SIG-M5 treated with dmso at 0.1 percent for 504 hours (cell line): ENCODE measurements at regions not wholly inside any gene's neighbourhood (a gene's known extent, or its start where the extent isn't known, plus 50 kb on each side); places are given as distances from the start of the nearest gene placed in this dataset.

ENCODE experiments used
- DNase-seq: peaks from one replicate; lab custom pipeline; 2025; ENCODE audit not compliant: unreplicated experiment; lab: John Stamatoyannopoulos, UW

DNA sequence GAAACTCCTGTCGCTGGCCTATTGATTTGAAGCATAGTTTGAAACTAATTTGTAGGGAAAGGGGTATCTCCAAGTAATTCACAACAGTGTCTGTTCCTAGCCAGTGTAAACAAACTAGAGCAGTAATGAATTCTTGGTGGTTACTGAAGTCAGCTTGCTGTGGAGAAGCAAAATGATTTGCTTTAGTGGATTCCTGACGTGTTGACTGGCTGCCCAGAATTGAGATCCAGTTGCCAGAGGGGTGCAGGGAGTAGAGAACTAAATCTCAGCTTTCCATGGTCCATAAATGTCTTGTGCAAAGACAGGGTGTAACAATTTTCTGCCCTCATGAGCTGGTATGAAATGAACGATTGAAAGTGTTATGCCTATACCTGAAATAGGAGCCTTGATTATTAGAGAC, 382.5 kb upstream of the KIRREL3 start:
- DNase-seq = no peak

DNA sequence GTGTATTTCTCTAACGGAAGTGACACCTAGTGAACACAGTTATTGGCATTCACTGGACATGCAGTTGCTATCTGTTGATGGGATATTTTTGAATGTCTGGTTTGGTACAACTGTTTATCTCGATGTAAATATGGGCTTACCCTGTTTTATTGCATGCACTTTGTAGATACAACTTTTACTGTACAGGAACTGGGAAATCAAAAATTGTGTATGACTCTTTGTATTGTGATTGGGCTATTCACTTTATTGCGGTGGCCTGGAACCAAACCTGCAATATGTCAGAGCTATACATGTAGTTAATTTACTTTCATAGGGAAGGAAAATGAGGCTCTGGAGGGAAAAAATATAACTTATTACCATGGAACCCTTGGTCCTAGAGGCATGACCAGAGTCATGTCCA, 380.7 kb upstream of the KIRREL3 start:
- no peak for DNase-seq

DNA sequence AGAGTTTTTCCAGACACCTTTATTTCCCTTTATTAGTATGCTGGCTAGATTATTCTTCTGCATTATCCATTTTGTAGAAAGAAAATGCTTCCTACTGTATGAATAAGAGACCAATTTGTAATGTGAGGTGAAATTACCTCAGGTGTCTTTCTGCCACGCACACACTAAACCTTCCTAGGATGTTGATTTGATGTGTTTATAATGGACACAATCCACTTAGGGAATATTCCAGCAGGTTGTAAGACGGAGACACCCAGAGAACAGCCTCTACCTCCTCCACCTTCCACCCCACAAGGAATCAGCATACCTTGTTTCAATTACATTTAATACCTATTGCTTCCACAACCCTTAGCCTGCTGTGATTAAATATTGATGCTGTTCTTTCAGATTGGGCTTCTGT, 379.1 kb upstream of the KIRREL3 start:
- no peak for DNase-seq

DNA sequence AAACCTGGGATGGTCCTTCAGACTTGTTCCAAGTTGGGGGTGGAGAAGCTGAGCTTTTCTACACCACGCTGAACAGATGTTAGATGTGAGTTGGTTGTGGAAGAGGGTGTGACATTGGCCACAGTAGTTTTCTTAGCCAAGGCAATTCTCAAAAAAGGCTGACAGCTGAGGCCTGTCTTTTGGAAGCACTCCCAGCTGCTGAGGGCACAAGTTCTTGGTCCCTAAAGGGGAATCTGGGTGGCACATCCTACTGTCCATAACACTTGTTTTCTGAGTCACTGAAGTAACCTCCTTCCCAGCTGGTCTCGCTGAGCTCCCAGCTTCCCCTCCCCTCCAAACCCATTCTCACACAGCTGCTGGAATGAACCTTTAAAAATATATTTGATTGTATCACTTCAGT, 375.7 kb upstream of the KIRREL3 start:
- no peak for DNase-seq

DNA sequence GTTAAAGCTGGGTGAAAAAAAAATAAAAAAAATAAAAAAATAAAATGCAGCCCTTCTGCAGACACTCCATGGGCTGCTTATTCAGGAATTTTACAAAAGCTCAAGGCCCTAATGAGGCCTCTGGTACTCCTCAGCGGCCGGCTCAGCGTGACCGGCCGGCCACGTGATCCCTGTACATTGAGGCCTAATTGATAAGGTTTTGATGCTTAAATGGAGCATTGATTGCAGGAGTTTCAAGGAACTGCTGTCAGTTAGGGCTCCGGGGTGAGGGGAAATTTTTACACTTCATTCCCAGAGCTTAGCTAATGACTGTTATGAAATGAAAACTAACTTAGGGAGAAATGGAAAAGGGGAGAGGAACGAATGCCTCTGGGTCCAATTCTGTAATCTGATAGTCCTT, 368.8 kb upstream of the KIRREL3 start:
- no peak for DNase-seq

DNA sequence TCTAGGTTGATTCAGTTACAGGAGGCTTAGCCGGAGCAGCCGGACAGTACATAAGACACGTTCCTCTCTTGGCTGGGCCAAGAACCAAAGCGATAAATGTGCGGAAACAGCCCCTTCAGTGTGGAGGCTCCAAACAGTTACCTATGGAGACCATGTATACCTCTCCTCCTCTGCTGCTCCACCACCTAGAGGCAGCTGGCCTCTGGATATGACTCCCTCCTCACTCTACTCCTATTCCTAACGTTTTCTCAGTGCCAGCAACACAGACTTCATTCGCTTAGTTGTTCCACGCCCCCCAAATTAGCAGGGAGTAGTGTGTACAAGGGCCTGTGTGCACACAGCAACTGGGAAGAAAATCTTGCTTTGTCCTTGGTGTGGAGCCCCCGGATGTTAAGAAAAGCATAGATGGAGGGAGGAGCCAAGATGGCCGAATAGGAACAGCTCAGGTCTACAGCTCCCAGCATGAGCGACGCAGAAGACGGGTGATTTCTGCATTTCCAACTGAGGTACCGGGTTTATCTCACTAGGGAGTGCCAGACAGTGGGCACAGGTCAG, 362.3 kb upstream of the KIRREL3 start:
- no peak for DNase-seq

DNA sequence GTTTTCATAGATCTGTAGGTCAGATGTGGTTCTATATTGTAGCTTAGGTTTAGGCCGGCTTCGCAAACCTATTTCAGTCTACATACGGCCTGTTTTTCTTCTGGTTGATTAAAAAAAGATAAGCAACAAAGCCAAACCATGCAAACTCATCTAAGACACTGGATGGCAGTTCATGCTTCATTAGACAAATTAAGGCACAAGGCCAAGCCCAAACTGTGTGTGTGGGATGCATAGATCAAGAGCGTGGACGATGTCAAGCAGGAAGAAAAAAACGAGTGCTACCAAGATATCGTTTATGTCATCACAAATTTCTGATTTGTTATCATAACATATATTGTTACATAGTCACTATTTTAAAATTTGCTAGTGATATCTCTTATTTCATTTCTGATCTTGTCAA, 357.6 kb upstream of the KIRREL3 start:
- no peak for DNase-seq

DNA sequence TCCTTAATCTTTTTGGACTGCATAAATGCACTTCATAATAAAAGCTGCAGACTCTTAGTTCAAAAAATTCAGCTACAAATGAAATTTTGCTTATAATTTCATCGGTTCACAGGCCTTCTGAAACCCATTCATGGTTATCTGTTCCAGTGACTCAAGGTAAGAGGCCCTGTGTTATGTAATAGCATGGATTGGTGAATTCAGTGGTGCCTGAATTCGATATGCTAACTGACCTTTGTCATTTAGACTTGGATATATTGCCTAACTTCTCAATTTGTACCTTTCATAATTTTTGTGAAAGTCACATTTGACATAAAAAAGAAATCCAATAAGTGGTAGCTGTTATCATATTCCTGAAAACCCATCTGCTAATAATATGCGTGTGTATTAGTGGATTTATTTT, 349.9 kb upstream of the KIRREL3 start:
- DNase-seq = no peak

DNA sequence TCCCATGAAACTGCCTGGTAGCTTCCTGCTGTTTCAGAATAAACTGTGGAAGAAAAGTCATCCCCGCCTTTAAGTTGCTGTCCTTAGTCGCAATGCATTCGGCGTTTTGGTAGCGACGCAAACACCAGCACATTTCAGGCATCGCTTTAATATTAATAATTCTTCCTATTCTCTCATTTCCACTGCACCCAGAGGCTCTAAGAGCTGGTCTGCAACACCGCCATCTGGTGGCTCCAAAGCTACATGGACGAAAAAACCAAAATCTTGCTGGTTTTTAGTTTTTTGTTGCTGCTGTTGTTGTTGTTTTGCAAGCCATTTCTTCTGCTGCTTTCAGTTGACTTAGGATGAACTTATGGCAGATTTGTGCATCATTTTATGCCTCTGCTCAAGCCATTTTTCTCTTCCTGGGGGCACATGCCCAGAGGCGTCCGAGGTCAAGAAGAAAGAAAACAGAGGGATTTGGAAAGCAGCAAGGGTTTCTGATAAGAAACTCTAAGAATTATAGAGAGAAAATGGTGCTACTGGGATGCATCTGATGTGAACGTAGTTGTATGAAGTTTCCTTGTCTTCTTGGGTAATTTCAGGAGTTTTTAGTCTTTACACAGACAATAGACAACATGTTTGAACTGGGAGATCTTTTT, 345.4 kb upstream of the KIRREL3 start:
- peak; percentile 22 for DNase-seq

DNA sequence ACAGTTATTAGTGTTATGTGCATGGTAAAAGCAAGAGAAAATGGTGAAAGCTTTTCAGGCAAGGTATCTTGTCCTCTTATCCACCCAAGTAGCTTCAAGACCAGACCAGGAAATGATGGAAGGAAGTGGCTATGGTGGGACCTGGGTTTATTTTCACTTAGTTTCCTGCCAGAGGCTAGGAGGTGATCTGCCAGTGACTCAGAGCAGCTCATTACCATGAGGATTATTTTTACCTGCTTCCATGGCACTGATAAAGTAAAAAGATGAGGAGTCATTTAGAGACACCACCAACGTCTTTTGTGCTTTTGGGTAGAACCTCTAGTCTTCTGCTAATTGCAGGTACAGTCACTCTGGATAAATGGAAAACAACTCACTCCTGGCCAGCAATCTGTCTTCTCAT, 339.9 kb upstream of the KIRREL3 start:
- no peak for DNase-seq

DNA sequence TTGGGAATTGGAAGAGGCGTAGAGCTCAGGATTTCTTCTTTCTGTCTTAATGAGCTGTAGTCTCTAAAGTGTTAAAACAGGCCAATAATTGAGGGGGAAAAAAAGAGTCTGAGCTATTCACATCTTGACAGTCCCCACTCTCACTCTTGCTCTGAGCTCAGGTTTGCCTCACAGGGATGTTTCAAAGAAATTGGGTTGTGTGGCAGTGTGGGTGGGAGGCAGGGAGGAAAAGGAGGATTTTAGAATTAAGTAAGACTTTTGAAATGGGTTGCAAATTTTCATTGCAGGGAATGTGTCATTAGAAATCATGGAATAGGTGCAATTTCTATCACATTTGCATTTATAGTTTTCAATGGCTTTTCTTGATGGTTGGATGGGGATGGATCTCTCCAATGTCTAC, 338.8 kb upstream of the KIRREL3 start:
- DNase-seq = no peak

DNA sequence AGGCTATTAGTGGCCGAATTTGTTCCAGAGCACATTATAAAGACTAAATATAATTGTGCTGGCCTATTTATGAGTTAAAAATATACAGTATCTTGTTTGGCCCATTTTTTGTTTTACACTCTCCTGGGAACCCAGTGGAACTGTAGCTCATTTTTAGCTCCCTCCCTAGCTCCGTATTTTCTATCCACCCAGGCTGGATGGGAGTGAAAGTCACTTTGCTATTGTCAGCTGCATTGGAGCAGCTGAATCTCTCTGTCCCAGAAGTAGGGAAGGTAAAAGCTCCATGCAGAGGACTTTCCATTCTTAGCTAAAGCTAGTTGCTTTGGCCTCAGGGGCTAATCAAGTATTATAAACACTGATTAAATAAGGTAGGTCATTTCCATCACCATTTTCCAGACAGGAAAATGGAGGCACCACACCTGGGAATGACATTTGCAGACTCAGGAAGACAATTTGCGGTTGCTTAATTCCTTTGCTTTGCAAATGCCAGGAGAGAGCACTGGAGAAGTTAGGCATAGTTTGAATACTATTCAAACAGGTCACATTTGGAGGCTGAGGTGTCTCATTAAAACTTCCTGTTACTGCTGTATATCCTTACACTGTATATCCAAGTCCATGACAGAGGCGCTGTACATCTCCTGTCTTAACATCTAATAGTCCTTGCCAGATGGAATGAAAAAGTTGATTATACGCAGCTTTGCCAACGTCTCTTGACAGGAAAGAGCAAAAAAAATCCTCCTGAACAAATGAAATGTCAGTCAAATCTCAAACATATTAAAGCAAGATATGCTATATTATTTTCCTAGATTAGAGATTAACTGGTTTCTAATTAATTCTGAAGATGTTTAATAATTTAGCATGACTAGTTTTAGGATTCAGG, 338.1 kb upstream of the KIRREL3 start:
- DNase-seq = no peak

DNA sequence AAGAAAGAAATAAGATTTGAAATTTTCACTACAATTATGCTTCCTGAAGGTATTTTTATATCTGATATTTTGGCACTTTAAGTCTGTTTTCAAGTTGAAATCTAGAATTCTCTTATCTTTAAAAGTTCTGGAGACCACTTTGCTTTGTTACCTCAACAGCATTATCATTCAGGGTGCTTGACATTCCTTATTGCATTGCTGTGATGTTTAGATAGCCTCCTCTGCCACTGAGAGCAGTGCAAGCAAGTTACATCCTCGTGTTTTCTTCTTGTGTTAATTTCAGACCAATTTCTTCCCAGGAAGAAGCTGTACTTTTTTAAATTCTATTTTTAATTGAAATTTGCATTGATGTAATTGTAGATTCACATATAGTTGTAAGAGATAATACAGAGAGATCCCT, 333.9 kb upstream of the KIRREL3 start:
- DNase-seq = no peak

DNA sequence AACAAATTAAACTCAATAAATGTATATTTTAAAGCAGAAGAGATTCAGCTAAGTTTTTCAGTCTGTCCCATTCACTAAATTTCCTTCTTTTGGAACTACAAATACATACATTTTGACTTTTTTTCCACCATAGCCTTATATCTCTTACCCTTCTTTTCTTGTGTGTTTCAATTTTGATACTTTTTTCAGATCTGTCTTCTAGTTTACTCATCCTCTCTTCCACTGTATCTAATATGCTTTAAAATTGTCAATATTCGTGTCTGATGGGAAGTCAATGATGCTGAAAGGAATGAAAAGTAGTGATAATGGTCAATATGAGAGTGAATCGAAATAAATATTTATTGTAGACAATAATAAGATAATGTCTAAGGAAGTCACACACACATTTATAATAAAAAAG, 332.3 kb upstream of the KIRREL3 start:
- DNase-seq = no peak

DNA sequence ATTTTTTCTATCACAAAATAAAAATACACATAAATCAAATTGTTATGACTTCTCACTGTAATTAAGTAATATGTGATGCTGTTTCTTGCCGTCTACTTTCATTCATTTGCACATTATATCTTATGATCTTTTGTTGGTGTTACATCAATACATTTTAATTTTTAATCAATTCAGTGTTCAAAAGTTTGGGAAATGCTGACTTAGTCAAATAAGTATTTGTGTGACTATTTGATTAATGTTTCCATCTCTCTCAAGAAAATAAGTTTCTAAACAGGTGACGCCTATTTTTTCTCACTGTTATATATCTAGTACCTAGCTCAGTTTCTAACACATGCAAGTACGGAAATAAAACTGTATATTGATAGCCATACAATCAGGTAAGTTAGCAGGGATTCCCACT, 329.5 kb upstream of the KIRREL3 start:
- no peak for DNase-seq

DNA sequence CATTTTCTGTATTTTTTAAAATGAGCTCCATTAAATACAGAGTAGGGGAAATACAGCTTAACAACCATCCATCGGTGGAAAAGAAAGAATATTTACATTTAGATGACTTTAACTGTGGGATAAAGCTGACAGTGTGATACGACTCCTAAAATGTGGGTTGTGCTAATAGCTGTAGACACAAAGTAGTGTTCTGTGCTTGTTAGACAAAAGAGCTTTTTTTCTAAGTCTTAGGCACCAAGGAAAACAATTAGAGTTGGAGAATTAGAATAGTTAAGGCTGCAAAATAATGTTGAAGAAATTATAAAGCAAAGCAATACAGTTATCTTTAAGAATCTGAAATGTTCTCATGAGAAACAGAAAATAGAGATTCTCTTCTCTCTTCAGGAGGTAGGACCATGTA, 307.7 kb upstream of the KIRREL3 start:
- DNase-seq = no peak

DNA sequence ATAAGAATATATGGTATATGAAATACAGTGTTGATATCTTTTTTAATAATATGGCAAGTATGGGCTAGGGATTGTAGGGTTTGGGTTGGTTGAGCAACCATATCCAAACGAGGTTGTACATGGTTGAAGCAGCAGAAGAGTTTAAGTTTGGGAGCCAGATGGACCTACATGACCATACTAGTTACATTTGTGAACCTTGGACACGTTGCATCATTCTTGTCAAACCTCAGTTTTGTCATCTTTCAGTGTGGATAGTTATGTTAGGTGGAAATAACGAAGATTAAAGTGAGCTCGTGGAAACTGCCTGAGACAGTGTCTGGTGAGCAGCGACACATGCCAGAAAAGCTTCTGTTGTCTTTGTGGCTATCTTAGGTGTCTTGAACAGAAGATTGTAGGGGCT, 307.1 kb upstream of the KIRREL3 start:
- DNase-seq = no peak

DNA sequence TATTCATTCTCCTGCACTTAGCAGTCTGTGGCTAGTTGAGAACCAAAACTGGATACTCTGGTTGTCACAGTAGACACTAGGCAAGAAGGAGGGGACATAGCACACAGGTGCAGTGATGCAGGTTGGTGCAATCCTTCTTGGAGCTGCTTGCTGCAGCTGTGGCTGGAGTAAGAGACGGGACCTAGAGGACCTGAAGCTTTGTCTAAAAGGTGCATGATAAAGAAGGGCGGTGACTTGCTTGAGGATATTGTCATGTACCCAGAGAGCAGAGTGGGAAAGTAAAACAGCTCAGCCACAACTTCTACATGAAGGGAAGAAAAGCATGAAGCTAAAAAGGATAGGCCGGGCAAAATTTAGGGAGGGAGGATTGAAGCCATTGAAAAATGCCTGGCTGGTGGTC, 304.1 kb upstream of the KIRREL3 start:
- no peak for DNase-seq

DNA sequence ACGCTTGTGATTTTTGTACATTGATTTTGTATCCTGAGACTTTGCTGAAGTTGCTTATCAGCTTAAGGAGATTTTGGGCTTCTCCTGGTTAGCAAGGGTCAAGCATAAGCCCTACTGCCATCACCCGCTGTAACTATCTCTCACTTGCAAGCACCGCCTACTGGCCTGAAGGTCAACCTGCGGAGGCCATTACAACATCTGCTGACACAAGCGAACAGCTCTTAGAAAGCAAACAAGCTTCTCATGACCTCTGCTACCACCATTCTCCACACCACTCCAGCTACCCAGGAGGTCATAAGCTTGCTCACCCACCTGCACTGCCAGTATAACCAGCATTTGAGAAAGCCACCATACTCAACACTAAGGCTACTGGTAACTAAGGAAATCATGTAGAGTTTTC, 288.4 kb upstream of the KIRREL3 start:
- DNase-seq = no peak

DNA sequence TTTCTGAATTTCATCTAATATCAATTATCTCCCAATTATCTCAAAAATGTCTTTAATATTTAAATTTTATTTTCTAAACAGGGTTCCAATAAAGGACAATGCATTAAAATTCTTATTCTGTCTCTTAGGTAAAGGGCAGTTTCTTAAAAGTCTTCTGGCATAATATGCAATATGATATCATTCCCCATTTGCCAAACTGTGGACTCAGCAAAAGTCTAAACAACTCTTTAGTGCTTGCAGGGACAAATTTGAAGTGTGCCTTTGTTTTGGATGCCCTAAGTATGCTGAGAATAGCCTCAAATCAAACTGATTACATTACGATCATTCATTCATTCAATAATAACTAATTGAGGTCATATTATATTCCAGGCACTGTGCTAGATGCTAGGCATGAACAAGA, 281.0 kb upstream of the KIRREL3 start:
- DNase-seq = no peak

DNA sequence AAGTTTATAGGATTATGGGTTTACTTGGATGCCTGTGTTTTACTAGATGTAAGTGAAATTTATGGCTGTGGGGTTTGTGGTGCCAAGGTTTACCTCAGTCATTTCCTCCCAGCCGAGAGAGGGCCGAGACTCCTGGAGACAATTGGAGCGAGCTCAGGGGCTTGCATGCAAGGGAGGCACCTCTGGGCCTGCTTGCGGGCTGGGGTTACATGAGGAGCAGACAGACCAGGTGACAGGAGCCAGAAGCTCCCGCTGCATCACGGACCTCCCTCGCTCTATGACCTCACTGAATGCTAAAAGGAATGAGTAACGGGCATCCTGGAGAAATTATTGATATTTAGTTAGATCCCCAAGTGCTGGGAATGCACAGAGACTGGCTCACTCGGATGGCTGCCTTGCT, 275.2 kb upstream of the KIRREL3 start:
- DNase-seq = no peak

DNA sequence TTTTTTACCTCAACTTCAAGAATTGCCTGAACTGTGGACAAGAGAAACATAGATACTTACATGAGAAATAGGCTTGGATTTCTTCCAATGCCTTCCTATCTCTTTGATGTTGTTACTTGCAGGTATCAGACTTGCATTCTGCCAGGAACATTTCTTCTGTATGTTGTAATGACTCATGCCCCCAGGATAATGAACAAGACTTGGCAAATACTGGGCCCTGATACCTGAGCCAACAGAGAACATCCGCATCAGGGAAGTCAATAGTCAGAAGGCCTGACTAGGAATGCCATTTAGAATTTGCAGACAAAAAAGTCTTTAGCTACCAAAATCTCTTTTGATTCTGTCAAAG, 273.7 kb upstream of the KIRREL3 start:
- DNase-seq = no peak
